Peyer's patch (tissue), 4 donors: ENCODE measurements at regions not wholly inside any gene's neighbourhood (a gene's known extent, or its start where the extent isn't known, plus 50 kb on each side); places are given as distances from the start of the nearest gene placed in this dataset.

Source experiments
- DNase-seq, 3 donors: peaks; one replicate each; pipeline ENCODE4 v3.0.0-alpha.2; 2017 to 2019
- H3K27ac ChIP-seq, 4 donors: fragments of 200-600 bp; sonication (generic); one replicate each; pipeline ENCODE4 v1.5.1; 2016 to 2019
- H3K27me3 ChIP-seq, 2 donors: fragments of 200-600 bp; sonication (generic); one replicate each; pipeline ENCODE4 v1.5.1; 2019
- H3K36me3 ChIP-seq, 3 donors: fragments of 200-600 bp; sonication (generic); one replicate each; pipeline ENCODE4 v1.5.1; 2016 to 2019
- H3K4me1 ChIP-seq, 4 donors: fragments of 200-600 bp; sonication (generic); one replicate each; pipeline ENCODE4 v1.5.1; 2016 to 2019
- H3K4me3 ChIP-seq, 4 donors: fragments of 200-600 bp; sonication (generic); 1 replicate in 3 of 4; 2 replicates in 1 of 4; pipeline ENCODE4 v1.5.1; 2016 to 2019; ENCODE audit warnings: mild to moderate bottlenecking in 1 of 4
- H3K9me3 ChIP-seq, 4 donors: fragments of 200-600 bp; sonication (generic); one replicate each; pipeline ENCODE4 v1.5.1; 2016 to 2019; ENCODE audit warnings: mild to moderate bottlenecking in 1 of 4
- CTCF ChIP-seq, 6 experiments: fragments of 450-650 bp in 4 of 6; fragments of 200-600 bp in 2 of 6; sonication (generic) in 1 of 6; IDR thresholded peaks; one replicate each; pipeline ENCODE4 v1.5.1; 2017 to 2019; ENCODE audit warnings: antibody characterized with exemption in 6 of 6, mild to moderate bottlenecking in 3 of 6, moderate library complexity in 1 of 6
- POLR2A ChIP-seq, 2 donors: fragments of 450-650 bp; IDR thresholded peaks; one replicate each; pipeline ENCODE4 v1.5.1; 2017; ENCODE audit warnings: antibody characterized with exemption in 2 of 2, mild to moderate bottlenecking in 2 of 2, moderate library complexity in 2 of 2

- H3K27ac ChIP-seq = no peak overlapping the region
- TF ChIP-seq CTCF (IDR thresholded peaks at IDR 0.05) (no peak), POLR2A (IDR thresholded peaks at IDR 0.05) (no peak)
- no peak for DNase-seq
- H3K4me1 ChIP-seq = no peaks in the 10 kb centered on the region
- H3K36me3 ChIP-seq = no peaks in the 10 kb centered on the region
- H3K9me3 ChIP-seq = no peaks in the 10 kb centered on the region
- H3K27me3 ChIP-seq = no peaks in the 10 kb centered on the region
- no peak overlapping the region for H3K4me3 ChIP-seq
These were observed 81.4 kb downstream of the SPATA31C2 start for GRCh38 chr9:88056876-88057275.

DNA sequence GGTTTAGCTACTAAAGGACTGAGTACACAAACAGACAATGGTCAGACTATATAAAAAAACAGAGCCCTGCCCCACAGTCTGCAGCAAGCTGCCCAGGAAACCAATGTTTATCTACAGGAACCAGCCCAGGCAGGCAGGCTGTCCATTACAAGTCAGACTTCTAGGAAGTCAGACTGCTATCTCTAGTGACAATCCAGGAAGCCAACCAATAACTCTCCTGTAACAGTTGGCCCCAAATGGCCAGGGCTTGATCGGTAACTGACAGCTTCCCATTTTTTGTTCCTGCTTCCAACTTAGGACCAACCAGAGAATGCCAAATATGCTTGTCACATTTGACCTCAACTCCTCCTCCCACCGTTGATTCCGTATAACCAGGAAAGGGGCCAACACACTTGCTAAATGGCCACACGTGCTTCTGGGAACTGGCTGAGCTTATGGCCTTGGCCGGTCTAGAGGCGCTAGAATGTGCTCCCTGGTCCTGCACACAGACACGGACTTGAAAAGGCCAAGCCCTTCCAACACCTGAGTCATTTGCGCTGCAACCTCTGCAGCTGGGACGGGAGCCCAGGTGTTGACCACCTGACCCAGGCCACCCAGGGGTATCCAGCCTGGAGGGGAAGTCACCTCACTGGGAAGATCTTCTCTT, 79.6 kb upstream of the CDK20 start:
- Histone ChIP-seq H3K36me3 (no peaks in the 10 kb centered on the region), H3K4me1 (no peaks in the 10 kb centered on the region), H3K4me3 (no peak overlapping the region), H3K9me3 (no peaks in the 10 kb centered on the region), H3K27ac (no peak overlapping the region), H3K27me3 (no peaks in the 10 kb centered on the region)
- no peak for TF ChIP-seq CTCF (IDR thresholded peaks at IDR 0.05)
- TF ChIP-seq POLR2A (IDR thresholded peaks at IDR 0.05) = no peak
- DNase-seq = no peak

- no peak overlapping the region for H3K27ac ChIP-seq
- no peaks in the 10 kb centered on the region for H3K9me3 ChIP-seq
- no peaks in the 10 kb centered on the region for H3K27me3 ChIP-seq
- TF ChIP-seq POLR2A (IDR thresholded peaks at IDR 0.05) (no peak), CTCF (IDR thresholded peaks at IDR 0.05) (no peak)
- DNase-seq = no peak
- H3K4me1 ChIP-seq = no peaks in the 10 kb centered on the region
- no peak overlapping the region for H3K4me3 ChIP-seq
- no peaks in the 10 kb centered on the region for H3K36me3 ChIP-seq
These were observed 78.1 kb upstream of the CDK20 start for GRCh38 chr9:88052321-88052965.

GRCh38 chr9:88051138-88051537, 76.8 kb upstream of the CDK20 start:
- Histone ChIP-seq H3K36me3 (no peaks in the 10 kb centered on the region), H3K27me3 (no peaks in the 10 kb centered on the region), H3K9me3 (no peaks in the 10 kb centered on the region), H3K4me1 (no peaks in the 10 kb centered on the region), H3K27ac (no peak overlapping the region), H3K4me3 (no peak overlapping the region)
- DNase-seq = no peak
- no peak for TF ChIP-seq POLR2A (IDR thresholded peaks at IDR 0.05)
- no peak for TF ChIP-seq CTCF (IDR thresholded peaks at IDR 0.05)

GRCh38 chr9:88049677-88050307, 75.5 kb upstream of the CDK20 start:
- DNase-seq = no peak
- TF ChIP-seq POLR2A (IDR thresholded peaks at IDR 0.05) (no peak), CTCF (IDR thresholded peaks at IDR 0.05) (no peak)
- H3K4me1 ChIP-seq = no peaks in the 10 kb centered on the region
- no peaks in the 10 kb centered on the region for H3K36me3 ChIP-seq
- H3K9me3 ChIP-seq = peaks cover 0 to 3% (median 0%) of the 10 kb centered on the region in 4 donors
- H3K4me3 ChIP-seq = no peak overlapping the region
- H3K27ac ChIP-seq = no peak overlapping the region
- no peaks in the 10 kb centered on the region for H3K27me3 ChIP-seq
